ENCODE measurements at regions not wholly inside any gene's neighbourhood (a gene's known extent, or its start where the extent isn't known, plus 50 kb on each side); places are given as distances from the start of the nearest gene placed in this dataset.
A peak's percentile ranks its signal among the peaks of the same experiment; 100 is the strongest.

DNA sequence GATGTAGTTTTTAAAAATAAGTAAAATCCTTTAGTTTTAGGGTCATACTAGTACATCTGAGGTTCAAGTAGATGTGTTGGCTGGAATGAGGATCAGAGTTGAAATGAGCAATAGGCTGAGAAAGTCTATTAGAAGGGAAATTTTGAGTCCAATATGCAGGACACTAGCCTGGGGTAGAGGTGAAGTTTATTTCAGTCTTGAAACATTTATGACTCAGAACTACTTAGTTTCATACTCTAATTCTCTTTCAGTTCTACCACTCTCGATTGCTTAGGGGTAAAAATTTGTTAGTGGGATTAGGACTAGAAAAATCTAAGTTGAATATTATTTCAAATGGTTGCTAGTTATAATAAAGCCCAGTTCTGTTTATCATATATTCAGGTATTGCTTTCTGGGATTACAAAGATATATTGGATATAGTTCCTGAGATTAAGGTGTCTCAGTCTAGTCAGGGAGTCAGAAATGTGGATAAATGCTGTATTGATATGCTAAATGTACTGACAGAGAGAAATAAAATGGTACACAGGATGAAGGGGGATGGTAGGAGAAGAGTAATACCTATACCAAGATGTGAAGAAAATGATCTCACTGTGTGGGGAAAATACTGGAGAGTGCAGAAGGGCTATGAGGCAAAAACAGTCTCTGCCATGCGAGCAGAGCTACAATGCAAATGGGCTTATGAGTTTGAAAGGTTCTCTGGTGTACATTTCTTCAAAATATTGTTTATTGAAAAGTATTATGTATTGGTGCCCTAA lies 395.8 kb upstream of the FBXO33 start:
- intact Hi-C loops (cut with DNase I) = no loop called here
- DNase-seq = no peak

DNA sequence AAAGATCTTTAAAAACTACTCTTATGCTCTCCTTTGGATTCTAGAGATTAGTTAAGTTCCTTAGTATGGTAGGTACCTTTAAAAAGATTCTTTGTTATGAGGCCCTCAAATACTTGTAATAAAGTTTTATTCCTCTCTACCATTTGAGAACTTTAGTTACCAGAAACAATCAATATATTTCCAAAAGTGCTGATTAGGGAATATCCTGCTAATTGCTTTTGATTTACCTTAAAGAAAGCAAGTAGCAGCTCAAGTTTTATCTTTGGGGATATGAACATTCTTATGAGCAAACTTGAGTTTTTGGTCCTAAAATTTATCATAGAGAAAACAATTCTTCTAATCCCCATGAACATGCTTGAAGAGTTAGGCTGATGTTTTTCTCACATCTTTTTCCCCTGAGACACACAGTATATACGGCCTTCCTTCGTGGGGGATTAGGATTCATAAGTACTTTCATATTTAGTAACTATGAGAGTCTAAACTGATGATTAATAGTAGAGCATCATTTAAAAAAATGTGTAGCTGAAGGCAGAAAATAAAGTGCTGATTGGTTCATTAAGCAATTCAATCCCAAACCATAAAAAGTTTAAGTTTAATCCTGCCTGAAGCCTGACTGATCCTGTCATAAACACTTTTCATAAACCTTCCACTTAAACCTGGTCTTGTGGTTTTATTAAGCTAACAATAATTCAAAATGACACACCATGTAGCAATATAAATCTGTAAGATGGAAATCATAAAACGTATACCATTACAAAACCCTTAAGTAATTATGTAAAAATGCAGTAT lies 380.5 kb upstream of the FBXO33 start:
- intact Hi-C loops (cut with DNase I) = no loop called here
- DNase-seq = no peak

DNA sequence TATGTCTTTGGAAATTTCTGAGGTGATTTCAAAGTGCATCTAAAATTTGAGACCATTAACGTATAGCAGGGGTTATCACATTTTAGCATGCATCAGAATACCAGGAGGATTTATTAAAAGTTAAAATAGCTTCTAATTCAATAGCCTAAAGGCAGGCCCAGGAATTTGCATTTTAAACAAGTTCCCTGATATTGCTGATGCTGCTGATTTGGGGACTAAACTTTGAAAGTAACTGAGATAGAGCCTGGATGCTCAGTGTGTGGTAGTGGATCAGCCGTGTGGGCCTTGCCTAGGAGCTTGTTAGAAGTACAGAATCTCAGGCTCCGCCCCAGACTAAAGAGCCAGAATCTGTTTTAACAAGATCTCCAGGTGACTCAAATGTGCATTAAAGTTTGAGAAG lies 375.0 kb upstream of the FBXO33 start:
- DNase-seq = no peak
- intact Hi-C loops (cut with DNase I) = no loop called here

DNA sequence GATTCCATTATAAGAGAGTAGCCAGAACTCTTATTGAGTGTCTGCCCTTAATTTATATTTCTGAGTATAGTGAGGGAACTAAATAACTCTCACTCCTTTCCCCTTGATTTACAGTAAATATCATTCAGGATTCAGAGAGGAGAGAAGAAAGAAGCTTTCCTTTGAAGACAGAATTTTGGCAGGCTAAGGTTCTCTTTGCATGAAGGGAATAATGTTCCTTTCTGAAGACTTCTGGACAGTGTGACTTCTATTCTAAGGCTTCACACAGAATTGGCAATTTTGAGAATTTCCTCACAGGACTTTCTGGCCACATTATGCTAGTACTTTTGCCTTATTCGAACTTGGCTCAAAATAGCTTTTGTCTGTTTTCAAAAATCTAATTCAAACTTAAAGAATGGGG lies 352.2 kb upstream of the FBXO33 start:
- intact Hi-C loops (cut with DNase I) = no loop called here
- no peak for DNase-seq

DNA sequence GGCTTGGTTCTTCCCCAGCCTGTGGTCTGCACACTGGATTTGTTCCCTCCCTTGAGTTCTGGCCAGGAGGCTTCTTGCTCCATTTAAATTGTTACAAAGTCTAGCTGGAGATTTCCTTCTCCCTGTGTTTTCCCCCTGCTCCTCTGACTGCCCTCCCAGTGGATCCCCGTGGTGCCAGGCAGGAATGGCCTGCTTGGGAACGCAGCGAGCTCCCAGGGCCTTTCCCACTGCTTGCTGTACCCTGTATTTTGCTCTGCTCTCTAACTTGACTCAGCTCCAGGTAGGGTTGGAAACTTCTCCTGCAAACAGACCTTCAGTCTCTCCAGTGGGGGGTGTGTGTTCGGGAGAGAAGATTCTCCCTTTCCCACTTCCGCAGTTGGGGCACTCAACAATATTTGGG lies 349.2 kb upstream of the FBXO33 start:
- peak in 4 of 42 donors; percentile 12 to 15 (median 13) for DNase-seq
- intact Hi-C loops (cut with DNase I) = no loop called here

DNA sequence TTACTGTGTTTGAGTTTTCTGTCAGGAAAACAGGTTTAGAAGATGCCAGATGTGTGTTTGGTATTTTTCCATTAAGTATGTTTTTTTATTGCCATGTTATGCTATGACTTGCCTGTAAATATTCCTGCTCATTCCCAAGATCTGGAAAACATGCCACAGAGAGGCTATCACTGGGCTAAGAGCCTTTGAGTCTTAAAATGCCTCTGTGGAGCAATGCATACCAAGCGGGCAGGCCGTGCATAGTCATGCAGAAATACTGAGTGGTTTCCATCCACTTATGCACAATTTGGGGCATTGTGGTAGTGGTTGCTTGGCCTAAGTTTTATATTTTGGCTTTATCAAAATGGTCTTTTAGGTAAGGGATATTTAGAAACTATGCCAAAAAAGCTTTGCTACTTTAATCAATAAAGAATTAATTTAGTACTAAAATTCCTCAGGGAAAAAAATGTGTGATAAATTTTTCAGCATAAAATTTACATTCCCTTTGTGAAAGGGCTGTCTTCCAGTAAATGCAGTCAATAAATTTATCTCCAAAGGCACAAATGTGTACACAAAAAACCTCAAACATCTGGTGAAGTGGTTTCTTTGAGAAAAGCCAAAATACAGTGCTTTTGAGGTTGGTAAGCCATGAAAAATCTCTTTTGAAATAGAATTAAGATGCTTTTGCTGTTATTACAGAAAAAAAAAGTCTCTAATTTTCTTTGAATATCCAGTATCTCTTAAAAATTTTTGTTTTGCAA lies 341.3 kb upstream of the FBXO33 start:
- no peak for DNase-seq
- intact Hi-C loops (cut with DNase I) = no loop called here

DNA sequence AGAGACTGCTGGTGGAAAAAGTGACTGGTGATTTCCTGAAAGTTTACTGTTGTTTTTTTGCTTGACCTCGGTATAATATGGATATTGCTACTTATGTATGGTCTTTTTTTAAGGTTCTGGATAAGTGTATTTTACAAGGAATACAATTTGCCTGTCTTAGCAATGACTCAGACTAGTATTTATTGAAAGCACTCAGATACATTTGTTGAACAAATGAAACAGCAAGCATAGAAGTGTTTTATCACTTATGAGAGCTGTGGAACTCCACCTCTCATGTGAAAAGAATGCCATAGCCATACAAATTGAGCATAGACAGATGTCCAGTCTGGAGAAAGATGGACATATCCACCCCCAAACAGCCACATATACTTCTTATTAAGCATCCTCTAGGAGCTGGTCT lies 340.4 kb upstream of the FBXO33 start:
- intact Hi-C loops (cut with DNase I) = no loop called here
- DNase-seq = no peak

DNA sequence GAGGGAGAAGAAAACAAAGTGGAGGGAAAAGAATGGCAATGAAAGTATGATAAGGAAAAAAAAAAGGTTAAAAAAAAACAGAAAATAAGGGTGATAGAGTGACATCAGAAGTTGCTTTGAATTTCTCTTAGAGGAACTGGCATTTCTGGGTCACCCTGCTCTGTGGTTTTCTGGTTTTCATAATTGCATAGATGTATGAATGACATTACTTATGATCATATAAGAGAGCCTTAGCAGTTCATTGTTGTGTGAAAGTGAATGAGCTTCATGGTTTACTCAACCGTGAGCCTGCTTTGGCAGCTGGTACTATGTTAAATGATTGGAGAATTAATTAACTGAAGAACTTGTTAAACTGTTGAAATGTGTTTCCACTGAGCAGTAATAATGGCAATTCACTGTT lies 336.4 kb upstream of the FBXO33 start:
- intact Hi-C loops (cut with DNase I) = no loop called here
- DNase-seq = no peak

DNA sequence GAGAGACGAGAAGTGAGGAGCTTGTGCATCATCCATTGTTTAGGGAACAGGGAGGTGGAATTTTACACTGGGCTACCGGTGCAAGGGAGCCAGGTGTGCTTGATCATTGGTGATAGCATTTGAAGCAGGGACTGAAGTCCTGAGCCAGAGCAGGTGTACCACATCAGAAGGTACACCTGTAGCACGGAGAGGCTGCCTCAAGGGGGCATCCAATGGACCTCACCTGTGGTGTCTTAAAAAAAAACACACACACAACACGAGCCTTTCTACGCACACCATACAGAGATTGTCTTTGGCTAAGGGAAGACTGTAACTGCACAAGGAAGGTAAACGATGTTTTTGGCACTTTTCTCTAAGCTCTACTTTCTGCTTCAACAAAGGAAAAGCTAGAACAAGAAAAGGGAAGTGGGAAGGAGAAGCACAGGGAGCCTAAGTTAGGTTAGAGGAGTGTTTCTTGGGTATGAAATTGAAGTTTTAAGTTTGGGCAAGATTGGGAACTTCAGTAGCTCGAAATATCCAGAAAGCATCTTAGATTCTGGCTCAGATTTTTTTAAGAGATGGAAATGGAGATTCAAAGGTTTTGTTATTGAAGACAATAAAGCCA lies 334.3 kb upstream of the FBXO33 start:
- no peak for DNase-seq
- intact Hi-C loops (cut with DNase I) = no loop called here

DNA sequence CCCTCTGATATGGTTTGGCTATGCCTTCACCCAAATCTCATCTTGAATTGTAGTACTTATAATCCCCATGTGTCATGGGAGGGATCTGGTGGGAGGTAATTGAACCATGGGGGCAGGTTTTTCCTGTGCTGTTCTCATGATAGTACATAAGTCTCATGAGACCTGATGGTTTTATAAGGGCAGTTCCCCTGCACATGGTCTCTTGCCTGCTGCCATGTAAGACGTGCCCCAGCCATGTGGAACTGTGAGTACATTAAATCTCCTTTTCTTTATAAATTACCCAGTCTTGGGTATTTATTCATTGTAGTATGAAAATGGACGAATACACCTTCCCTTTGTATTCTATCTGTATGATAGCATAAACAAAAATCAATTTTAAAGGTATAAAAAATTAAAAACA lies 333.4 kb upstream of the FBXO33 start:
- intact Hi-C loops (cut with DNase I) = no loop called here
- no peak for DNase-seq

DNA sequence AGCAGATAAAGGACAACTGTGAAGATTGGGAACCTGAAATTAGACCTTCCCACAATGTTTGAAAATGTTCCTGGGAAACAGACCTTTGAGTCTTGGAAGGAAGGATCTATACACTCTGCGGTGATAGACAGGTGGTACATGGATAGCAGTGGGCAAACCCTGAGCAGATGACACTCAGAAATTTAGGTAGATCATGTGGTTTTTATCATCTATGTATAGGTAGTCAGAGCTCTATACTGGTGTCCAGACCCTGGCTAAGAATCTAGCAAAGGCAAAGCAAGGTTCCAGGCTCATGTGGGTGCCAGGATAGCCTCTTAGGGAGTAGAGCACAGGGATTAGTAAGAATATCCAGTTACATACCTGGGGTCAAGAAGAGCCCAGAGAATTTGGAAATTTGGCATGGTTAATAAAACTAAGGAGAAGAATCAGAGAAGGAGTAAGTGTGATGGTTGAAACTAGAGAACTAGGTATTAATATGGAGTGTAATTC lies 331.2 kb upstream of the FBXO33 start:
- intact Hi-C loops (cut with DNase I) = no loop called here
- DNase-seq = no peak

DNA sequence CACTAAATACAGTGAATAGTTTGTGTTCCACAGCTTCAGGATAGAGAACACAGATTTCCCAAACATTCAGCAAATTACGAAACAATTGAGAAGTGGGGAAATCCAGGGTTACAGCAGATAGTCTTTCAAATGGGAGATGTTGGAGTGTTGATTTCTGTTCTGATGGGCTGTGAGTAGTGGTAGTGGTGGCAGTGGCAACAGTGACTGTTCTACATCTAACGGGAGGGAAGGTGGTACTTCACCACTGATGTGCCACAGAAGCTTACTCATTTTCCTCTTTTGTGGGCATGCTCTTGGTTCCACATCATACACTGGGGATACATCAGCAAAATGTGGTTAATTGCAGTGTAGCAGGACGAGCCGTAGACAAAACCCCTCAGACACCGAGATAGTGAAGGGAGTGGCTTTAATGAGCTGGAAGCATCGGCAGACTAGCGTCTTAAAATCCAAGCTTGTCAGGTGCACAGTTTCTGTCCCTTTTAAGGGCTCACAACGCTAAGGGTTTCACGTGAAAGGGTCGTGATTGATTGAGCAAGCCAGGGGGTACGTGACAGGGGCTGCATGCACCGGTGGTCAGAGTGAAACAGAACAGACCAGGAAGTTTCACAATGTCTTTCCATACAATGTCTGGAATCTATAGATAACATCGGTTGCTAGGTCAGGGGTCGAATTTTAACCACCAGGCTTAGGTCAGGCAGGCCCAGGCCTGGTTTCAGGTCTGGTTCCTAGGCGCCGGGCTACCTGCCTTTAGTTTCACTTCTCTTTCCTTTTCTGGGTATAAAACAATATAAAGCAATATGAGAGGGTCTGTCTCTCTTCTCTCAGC lies 330.6 kb upstream of the FBXO33 start:
- intact Hi-C loops (cut with DNase I) = no loop called here
- DNase-seq = no peak

DNA sequence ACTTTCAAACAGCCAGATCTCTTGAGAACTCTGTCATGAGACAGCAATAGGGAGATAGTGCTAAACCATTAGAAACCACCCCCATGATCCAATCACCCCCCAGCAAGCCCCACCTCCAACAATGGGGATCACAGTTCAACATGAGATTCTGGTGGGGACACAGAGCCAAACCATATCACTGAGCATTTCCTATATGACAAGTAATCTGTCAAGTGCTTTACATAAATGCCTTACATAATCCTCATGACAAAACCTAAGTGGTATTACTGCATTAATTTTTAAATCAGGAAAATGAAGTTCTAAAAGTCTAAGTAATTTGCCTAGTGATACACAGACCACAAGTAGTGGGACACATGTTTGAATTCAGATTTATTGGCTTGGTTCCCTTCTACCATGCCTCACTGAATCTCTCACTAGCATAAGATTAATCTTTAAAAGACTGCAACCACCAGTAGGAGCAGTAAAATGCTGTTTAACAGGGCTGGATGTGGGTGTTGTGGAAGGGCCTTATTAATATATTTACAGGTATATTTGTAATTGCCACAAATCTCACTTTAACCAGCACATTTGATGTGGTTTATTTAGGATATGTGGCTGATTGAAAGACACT lies 323.1 kb upstream of the FBXO33 start:
- intact Hi-C loops (cut with DNase I) = no loop called here

DNA sequence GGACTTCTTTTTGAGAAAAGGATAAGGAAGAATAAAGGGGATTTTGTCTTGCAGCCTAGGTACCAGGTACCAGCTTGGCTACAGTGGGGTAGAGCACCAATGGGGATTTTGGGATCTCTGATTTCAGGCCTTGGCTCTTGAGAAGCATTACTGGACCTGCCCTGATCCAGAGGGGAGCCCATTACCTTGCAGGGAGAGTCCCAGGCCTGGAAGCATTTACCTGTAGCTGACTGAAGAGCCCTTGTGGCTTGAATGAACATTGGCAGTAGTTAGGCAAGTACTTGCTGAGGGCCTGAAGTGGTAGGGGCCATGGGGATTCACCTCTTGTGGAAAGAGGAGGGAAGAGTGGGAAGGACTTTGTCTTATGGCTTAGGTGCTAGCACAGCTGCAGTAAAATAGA lies 308.2 kb upstream of the FBXO33 start:
- no peak for DNase-seq
- intact Hi-C loops (cut with DNase I) = no loop called here

More for the DNA sequence above, 323.1 kb upstream of the FBXO33 start:
- DNase-seq = no peak

DNA sequence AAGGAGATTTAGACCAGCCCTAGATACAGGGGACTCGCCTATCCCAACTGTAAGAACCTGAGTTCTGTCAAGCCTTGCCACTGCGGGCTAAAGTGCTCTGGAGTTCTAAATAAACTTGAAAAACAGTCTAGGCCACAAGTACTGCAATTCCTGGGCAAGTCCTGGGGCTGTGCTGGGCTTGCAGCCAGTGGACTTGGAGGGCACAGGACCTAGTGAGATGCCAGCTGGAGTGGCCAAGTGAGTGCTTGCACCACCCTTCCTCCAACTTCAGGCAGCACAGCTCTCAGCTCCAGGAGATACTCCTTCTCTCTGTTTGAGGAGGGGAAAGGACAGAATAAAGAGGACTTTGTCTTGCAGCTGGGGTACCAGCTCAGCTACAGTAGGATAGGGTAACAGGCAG lies 307.6 kb upstream of the FBXO33 start:
- peak in 33 of 42 donors; percentile 6 to 72 (median 45) for DNase-seq
- intact Hi-C loops (cut with DNase I) = no loop called here

DNA sequence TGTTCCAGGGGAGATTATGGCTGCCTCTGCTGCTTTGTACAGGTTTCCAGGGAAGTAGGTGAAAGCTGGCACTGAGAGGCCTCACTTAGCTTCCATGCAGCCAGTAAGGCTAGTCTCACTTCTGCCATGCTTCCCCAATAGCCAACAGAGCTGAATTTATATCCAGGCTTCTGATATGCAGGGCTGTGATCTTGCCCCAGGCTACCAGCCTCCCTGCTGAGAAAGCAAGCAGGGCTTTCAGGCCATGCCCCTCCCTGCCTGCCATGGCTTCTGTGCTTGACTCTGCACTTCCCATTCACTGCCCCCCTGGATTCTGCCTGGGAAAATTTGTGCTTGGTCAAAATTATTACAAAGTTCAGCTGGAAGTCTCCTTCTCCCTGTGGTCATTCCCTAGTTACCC lies 302.1 kb upstream of the FBXO33 start:
- no peak for DNase-seq
- intact Hi-C loops (cut with DNase I) = no loop called here

DNA sequence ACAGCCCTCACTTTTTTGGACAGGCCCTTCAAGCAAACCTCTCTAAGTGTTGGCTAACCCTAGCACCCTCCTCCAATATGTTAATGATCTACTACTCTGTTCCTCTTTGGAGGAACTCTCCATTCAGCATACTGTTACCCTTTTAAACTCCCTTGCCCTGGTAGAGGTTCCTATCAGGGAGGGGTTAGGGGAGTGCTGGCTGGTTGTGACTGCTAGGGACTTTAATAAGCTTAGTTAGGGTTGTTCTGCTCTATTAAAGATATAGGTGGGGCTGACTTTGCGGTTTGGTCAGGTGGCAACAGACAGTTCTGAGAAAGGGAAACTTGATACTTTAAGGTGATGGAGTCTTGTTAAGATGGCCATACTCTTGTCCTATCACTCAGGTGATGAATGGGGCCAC lies 301.5 kb upstream of the FBXO33 start:
- intact Hi-C loops (cut with DNase I) = no loop called here
- no peak for DNase-seq

DNA sequence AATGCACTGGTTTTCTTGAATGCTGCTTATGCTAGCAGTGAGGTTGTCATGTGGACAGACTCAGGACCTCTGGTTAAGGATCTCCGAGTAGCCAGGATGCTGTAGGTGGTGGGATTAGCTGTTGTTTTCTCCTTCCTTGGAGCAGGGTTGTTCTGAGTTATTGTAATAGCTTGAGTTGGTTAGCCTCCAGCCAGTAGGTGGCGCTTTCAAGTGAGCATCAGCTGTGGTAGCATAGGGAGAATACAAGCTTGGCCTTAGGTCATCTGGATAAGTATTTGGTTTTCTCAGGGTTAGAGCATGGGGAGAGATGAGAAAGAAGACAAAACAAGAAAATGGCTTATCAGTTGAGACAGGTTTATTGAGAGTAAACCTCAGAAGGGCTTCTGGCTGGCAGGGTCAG lies 299.7 kb upstream of the FBXO33 start:
- intact Hi-C loops (cut with DNase I) = no loop called here

More for the DNA sequence above, 299.7 kb upstream of the FBXO33 start:
- DNase-seq = no peak
